ENCODE measurements at regions not wholly inside any gene's neighbourhood (a gene's known extent, or its start where the extent isn't known, plus 50 kb on each side); places are given as distances from the start of the nearest gene placed in this dataset.

DNA sequence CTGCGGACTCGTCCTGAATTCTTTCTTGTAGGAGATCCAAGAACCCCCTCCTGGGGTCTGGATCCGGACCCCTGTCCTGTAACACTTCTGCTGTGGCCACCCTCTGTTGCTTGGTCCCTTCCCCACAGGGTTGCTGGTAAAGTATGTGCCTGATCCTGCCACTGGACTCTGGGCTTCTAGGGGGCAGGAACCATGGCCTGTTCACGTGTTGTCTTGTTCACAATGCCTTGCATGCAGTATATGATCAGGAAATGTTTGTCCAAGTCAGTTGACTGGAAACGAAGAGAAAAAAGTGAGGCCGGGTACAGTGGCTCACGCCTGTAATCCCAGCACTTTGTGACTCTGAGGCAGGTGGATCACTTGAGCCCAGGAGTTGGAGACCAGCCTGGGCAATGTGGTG lies 139.3 kb upstream of the ALDH1B1 start (continued):
- no peak for TF ChIP-seq ZNF407 (CRISPR knock-in tag; IDR thresholded peaks at IDR 0.05; ENCODE audit: not compliant biosample characterization)
- no peak for TF ChIP-seq SOX6 (IDR thresholded peaks at IDR 0.05)
- TF ChIP-seq SOX6 (CRISPR knock-in tag; IDR thresholded peaks at IDR 0.05): peak; percentile 86
- TF ChIP-seq, protein P1, sequence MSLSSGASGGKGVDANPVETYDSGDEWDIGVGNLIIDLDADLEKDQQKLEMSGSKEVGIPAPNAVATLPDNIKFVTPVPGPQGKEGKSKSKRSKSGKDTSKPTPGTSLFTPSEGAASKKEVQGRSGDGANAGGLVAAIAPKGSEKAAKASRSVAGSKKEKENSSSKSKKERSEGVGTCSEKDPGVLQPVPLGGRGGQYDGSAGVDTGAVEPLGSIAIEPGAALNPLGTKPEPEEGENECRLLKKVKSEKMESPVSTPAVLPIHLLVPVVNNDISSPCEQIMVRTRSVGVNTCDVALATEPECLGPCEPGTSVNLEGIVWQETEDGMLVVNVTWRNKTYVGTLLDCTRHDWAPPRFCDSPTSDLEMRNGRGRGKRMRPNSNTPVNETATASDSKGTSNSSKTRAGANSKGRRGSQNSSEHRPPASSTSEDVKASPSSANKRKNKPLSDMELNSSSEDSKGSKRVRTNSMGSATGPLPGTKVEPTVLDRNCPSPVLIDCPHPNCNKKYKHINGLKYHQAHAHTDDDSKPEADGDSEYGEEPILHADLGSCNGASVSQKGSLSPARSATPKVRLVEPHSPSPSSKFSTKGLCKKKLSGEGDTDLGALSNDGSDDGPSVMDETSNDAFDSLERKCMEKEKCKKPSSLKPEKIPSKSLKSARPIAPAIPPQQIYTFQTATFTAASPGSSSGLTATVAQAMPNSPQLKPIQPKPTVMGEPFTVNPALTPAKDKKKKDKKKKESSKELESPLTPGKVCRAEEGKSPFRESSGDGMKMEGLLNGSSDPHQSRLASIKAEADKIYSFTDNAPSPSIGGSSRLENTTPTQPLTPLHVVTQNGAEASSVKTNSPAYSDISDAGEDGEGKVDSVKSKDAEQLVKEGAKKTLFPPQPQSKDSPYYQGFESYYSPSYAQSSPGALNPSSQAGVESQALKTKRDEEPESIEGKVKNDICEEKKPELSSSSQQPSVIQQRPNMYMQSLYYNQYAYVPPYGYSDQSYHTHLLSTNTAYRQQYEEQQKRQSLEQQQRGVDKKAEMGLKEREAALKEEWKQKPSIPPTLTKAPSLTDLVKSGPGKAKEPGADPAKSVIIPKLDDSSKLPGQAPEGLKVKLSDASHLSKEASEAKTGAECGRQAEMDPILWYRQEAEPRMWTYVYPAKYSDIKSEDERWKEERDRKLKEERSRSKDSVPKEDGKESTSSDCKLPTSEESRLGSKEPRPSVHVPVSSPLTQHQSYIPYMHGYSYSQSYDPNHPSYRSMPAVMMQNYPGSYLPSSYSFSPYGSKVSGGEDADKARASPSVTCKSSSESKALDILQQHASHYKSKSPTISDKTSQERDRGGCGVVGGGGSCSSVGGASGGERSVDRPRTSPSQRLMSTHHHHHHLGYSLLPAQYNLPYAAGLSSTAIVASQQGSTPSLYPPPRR (CRISPR knock-in tag; IDR thresholded peaks at IDR 0.05; ENCODE audit: borderline replicate concordance): no peak
- 0 out of 2 replicates have a peak, but pooled peaks have one; percentile 29 for TF ChIP-seq THAP11 (CRISPR knock-in tag; IDR thresholded peaks at IDR 0.05)
- TF ChIP-seq, protein P2, sequence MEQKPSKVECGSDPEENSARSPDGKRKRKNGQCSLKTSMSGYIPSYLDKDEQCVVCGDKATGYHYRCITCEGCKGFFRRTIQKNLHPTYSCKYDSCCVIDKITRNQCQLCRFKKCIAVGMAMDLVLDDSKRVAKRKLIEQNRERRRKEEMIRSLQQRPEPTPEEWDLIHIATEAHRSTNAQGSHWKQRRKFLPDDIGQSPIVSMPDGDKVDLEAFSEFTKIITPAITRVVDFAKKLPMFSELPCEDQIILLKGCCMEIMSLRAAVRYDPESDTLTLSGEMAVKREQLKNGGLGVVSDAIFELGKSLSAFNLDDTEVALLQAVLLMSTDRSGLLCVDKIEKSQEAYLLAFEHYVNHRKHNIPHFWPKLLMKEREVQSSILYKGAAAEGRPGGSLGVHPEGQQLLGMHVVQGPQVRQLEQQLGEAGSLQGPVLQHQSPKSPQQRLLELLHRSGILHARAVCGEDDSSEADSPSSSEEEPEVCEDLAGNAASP (CRISPR knock-in tag; IDR thresholded peaks at IDR 0.05; ENCODE audit: borderline replicate concordance): 0 out of 2 replicates have a peak, but pooled peaks have one; percentile 21
- 0 out of 2 replicates have a peak, but pooled peaks have one; percentile 19 for TF ChIP-seq ZGPAT (CRISPR knock-in tag; IDR thresholded peaks at IDR 0.05)
- no peak for TF ChIP-seq FOXP1 (IDR thresholded peaks at IDR 0.05)
- no peak for TF ChIP-seq FOXP1 (CRISPR knock-in tag; IDR thresholded peaks at IDR 0.05)
- TF ChIP-seq ELF3 (CRISPR knock-in tag; IDR thresholded peaks at IDR 0.05): peak; percentile 80; the same call in 1 of the 2 replicates
- TF ChIP-seq ZNF331 (CRISPR knock-in tag; IDR thresholded peaks at IDR 0.05): peak; percentile 15; the same call in 1 of the 2 replicates
